Caco-2 (cell line): ENCODE measurements at regions not wholly inside any gene's neighbourhood (a gene's known extent, or its start where the extent isn't known, plus 50 kb on each side); places are given as distances from the start of the nearest gene placed in this dataset.

Experiments used
- BruUV-seq: library from RNA; stranded (reverse); fragments of 400-500 nt; replicated peaks from 2 replicates; lab custom pipeline; 2021; lab: Mats Ljungman, UMichigan
- CTCF ChIA-PET: fragments of 300-600 bp; sonication (Branson Sonifier 250); formaldehyde crosslinking; loops from one replicate; lab custom pipeline; 2022; ENCODE audit warnings: antibody characterized with exemption; lab: Charles Lee
- POLR2A ChIA-PET: fragments of 300-600 bp; sonication (Branson Sonifier 250); formaldehyde crosslinking; loops from one replicate; lab custom pipeline; 2022; ENCODE audit warnings: antibody characterized with exemption; lab: Charles Lee
- DNase-seq, 2 experiments: peaks; one replicate each; pipeline versions ENCODE4 v3.0.0 to v3.0.0-alpha.2; 2020 to 2022
- H3K27me3 ChIP-seq: replicated peaks from 2 replicates; pipeline ENCODE4 v1.6.0; 2011; ENCODE audit warnings: low read length; ENCODE audit not compliant: control insufficient read depth, insufficient read depth
- H3K36me3 ChIP-seq: 2 replicates; pipeline ENCODE4 v1.5.1; 2011; ENCODE audit warnings: low read length; ENCODE audit not compliant: control insufficient read depth, insufficient read depth
- H3K4me1 ChIP-seq: fragments of 250-450 bp; sonication (Bioruptor Pico); 2 replicates; pipeline ENCODE4 v1.5.1; 2020; ENCODE audit warnings: mild to moderate bottlenecking
- H3K4me3 ChIP-seq: 2 replicates; pipeline ENCODE4 v1.5.1; 2011; ENCODE audit warnings: low read depth, mild to moderate bottlenecking, control low read depth, low read length
- H3K9me3 ChIP-seq: fragments of 250-450 bp; sonication (Bioruptor Pico); 2 replicates; pipeline ENCODE4 v1.5.1; 2020; ENCODE audit warnings: mild to moderate bottlenecking, moderate library complexity
- H3K27ac Mint-ChIP-seq: one replicate; pipeline ENCODE4 v1.8.0; 2022; ENCODE audit warnings: mixed read lengths; ENCODE audit not compliant: unreplicated experiment
- H3K27me3 Mint-ChIP-seq: one replicate; pipeline ENCODE4 v1.8.0; 2022; ENCODE audit warnings: mixed read lengths; ENCODE audit not compliant: insufficient read depth, unreplicated experiment
- H3K36me3 Mint-ChIP-seq: one replicate; pipeline ENCODE4 v1.8.0; 2022; ENCODE audit warnings: mild to moderate bottlenecking, mixed read lengths; ENCODE audit not compliant: insufficient read depth, unreplicated experiment
- H3K4me1 Mint-ChIP-seq: one replicate; pipeline ENCODE4 v1.8.0; 2022; ENCODE audit warnings: low read depth, mixed read lengths; ENCODE audit not compliant: unreplicated experiment
- H3K4me3 Mint-ChIP-seq: one replicate; pipeline ENCODE4 v1.8.0; 2022; ENCODE audit warnings: mild to moderate bottlenecking, moderate library complexity, mixed read lengths; ENCODE audit not compliant: unreplicated experiment
- H3K9me3 Mint-ChIP-seq: one replicate; pipeline ENCODE4 v1.8.0; 2022; ENCODE audit warnings: mixed read lengths; ENCODE audit not compliant: unreplicated experiment
- intact Hi-C: fragments of 100-400 bp; cut with micrococcal nuclease; formaldehyde crosslinking; loops from one replicate; pipeline ENCODE4 v1.10.0; 2022; ENCODE audit not compliant: unreplicated experiment
- TF ChIP-seq, protein P1 (sequence below), 2 experiments: fragments of 200-600 bp in 1 of 2; IDR thresholded peaks; 1 replicate in 1 of 2; 2 replicates in 1 of 2; pipeline versions ENCODE4 v1.5.1 to v1.8.0; 2011 to 2022; ENCODE audit warnings: antibody characterized with exemption in 1 of 2, control low read depth in 1 of 2, inconsistent platforms in 1 of 2, low read depth in 1 of 2, low read length in 1 of 2, mild to moderate bottlenecking in 1 of 2, moderate library complexity in 1 of 2; ENCODE audit not compliant: insufficient read depth in 1 of 2, severe bottlenecking in 1 of 2, unreplicated experiment in 1 of 2

DNA sequence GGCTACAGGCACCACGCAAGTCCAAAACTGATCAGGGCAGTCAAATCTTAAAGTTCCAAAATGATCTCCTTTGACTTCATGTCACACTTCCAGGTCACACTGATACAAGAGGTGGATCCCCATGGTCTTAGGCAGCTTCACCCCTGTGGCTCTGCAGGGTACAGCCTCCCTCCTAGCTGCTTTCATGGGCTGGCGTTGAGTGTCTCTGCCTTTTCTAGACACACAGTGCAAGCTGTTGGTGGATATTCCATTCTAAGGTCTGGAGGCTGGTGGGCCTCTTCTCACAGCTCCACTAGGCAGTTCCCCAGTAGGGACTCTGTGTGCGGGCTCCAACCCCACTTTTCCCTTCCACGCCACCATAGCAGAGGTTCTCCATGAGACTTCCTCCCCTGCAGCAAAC, 838.2 kb upstream of the CHAC2 start:
- Mint-ChIP-seq H3K36me3 (no peaks in the 10 kb centered on the region), H3K27ac (no peak overlapping the region), H3K4me1 (no peaks in the 10 kb centered on the region), H3K27me3 (no peaks in the 10 kb centered on the region), H3K4me3 (no peak overlapping the region), H3K9me3 (peaks cover 21% of the 10 kb centered on the region)
- H3K9me3 ChIP-seq, result peaks cover 2% of the 10 kb centered on the region; the same call in 1 of the 2 replicates
- BruUV-seq, result no TSS peak
- no peaks in the 10 kb centered on the region for H3K27me3 ChIP-seq
- no peak for DNase-seq
- ChIA-PET POLR2A (no interaction called here), CTCF (no interaction called here)
- no peaks in the 10 kb centered on the region for H3K4me1 ChIP-seq
- intact Hi-C loops, result no loop called here
- TF ChIP-seq, protein P1, sequence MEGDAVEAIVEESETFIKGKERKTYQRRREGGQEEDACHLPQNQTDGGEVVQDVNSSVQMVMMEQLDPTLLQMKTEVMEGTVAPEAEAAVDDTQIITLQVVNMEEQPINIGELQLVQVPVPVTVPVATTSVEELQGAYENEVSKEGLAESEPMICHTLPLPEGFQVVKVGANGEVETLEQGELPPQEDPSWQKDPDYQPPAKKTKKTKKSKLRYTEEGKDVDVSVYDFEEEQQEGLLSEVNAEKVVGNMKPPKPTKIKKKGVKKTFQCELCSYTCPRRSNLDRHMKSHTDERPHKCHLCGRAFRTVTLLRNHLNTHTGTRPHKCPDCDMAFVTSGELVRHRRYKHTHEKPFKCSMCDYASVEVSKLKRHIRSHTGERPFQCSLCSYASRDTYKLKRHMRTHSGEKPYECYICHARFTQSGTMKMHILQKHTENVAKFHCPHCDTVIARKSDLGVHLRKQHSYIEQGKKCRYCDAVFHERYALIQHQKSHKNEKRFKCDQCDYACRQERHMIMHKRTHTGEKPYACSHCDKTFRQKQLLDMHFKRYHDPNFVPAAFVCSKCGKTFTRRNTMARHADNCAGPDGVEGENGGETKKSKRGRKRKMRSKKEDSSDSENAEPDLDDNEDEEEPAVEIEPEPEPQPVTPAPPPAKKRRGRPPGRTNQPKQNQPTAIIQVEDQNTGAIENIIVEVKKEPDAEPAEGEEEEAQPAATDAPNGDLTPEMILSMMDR (IDR thresholded peaks at IDR 0.05; ENCODE audit: insufficient read depth in 1 of 2, low read depth in 1 of 2, low read length in 1 of 2, severe bottlenecking in 1 of 2, unreplicated experiment in 1 of 2), result no peak
- H3K4me3 ChIP-seq, result no peak overlapping the region
- H3K36me3 ChIP-seq, result no peaks in the 10 kb centered on the region

DNA sequence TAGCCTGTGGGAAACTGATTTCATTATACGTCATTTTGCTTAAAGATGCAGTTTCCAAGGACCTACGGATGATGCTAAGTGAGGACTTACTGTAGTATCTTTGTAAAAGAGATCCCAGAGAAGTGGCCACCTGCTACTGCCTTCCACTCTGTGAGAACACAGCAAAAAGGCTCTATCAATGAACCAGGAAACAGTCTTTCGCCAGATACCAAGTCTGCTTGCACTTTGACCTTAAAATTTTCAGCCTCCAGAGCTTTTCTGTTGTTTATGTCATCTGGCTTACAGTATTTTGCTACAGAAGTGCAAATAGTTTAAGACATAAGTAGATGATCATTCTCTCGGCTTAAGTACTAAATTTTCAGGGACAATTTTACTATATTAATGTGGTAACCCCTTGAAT, 847.9 kb upstream of the CHAC2 start:
- Mint-ChIP-seq H3K27me3 (peaks cover 2% of the 10 kb centered on the region), H3K36me3 (no peaks in the 10 kb centered on the region), H3K4me1 (no peaks in the 10 kb centered on the region), H3K9me3 (no peaks in the 10 kb centered on the region), H3K27ac (no peak overlapping the region), H3K4me3 (no peak overlapping the region)
- Histone ChIP-seq H3K27me3 (no peaks in the 10 kb centered on the region), H3K4me3 (no peak overlapping the region), H3K36me3 (no peaks in the 10 kb centered on the region), H3K4me1 (no peaks in the 10 kb centered on the region), H3K9me3 (no peaks in the 10 kb centered on the region)
- DNase-seq, result no peak
- POLR2A ChIA-PET, result no interaction called here
- intact Hi-C loops, result no loop called here
- CTCF ChIA-PET, result no interaction called here
- TF ChIP-seq, protein P1 (IDR thresholded peaks at IDR 0.05; ENCODE audit: insufficient read depth in 1 of 2, low read depth in 1 of 2, low read length in 1 of 2, severe bottlenecking in 1 of 2, unreplicated experiment in 1 of 2), result no peak
- no TSS peak for BruUV-seq

DNA sequence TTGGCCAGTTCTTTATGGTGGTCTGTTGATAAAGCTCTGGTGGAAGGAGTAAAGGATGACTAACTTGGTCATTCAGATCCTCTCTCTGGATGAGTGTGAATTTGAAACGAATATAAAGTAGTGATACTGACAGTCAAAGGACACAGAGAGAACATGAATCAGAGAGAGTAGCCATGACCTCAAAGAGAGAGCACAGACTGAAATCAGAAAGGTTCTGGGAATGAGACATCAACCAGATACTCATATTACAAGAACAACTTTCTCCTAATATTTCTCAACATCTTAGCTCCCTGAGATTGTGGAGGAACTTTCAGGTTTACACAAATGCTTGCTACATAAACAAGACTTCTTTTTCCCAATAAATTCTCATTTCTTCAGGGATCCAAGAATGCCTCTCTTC, 849.1 kb upstream of the CHAC2 start:
- no peaks in the 10 kb centered on the region for H3K9me3 Mint-ChIP-seq
- CTCF ChIA-PET, result no interaction called here
- peaks cover 2% of the 10 kb centered on the region for H3K27me3 Mint-ChIP-seq
- intact Hi-C loops, result no loop called here
- H3K4me1 Mint-ChIP-seq, result no peaks in the 10 kb centered on the region
- TF ChIP-seq, protein P1 (IDR thresholded peaks at IDR 0.05; ENCODE audit: insufficient read depth in 1 of 2, low read depth in 1 of 2, low read length in 1 of 2, severe bottlenecking in 1 of 2, unreplicated experiment in 1 of 2), result no peak
- no peaks in the 10 kb centered on the region for H3K36me3 ChIP-seq
- H3K27ac Mint-ChIP-seq, result no peak overlapping the region
- no TSS peak for BruUV-seq
- no peaks in the 10 kb centered on the region for H3K27me3 ChIP-seq
- no peaks in the 10 kb centered on the region for H3K9me3 ChIP-seq
- H3K36me3 Mint-ChIP-seq, result no peaks in the 10 kb centered on the region
- POLR2A ChIA-PET, result no interaction called here
- H3K4me3 Mint-ChIP-seq, result no peak overlapping the region
- DNase-seq, result no peak
- no peaks in the 10 kb centered on the region for H3K4me1 ChIP-seq
- no peak overlapping the region for H3K4me3 ChIP-seq
